G401 (cell line): ENCODE measurements at regions not wholly inside any gene's neighbourhood (a gene's known extent, or its start where the extent isn't known, plus 50 kb on each side); places are given as distances from the start of the nearest gene placed in this dataset.

Experiments used
- DNase-seq: peaks from one replicate; pipeline ENCODE4 v3.0.0-alpha.2; 2015; ENCODE audit warnings: low spot score
- in situ Hi-C: cut with HindIII; loops from 2 replicates; pipeline ENCODE4 v1.10.0; 2016; ENCODE audit warnings: low sequenced_read_pairs, mixed read lengths

DNA sequence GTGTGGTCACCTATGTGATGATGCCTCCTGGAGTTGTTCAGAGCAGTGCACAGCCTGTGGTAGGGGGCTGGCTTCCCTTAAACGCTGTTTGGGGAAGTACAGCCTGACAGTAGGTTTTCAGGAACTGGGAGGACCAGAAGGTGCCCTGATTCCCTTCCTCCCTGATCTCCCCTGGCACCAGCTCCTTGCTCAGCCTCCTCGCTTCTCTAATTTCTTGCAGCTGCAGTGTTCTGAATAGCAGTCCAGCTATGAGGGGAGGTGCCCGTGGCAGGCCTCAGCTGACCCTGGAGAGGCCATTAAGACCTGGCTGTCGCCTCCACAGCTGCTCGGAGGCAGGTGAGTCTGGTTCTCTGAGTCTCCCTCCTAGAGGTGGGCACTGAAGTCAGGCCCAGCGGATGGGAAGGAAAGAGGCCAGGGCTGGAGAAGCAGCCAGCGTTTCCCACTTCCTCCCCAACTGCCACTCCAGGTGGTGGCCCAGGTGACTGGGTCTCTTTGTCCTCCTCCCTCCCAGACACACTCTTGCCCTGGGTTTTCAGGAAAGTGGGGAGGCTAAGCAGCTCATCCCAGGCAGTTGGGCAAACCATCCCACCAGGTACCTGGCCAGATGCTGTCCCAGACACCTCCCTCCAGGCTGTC is 52.0 kb upstream of the RPL11 start:
- in situ Hi-C loops = no loop called here
- DNase-seq = no peak

DNA sequence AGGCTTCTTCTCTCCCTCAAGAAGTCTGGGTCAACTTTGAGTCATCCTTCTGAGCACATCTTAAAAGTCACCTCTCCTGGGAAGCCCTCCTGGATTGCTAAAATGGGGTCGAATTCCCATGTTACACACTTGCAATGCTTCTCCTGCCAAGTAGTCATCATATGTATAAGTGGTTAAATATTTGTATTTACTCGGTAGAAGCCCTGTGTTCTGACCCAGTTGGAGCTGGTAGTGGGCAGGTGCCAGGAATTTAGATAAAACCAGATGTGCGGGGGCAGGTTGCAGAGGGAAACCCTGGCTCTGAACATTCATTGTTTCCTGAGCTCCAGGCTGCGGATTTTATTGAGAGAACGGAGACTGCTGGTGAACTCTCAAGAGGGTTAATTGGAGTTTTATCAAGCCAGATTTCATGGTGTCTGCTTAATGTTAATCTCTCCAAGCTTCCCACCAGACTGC is 52.8 kb upstream of the RPL11 start:
- DNase-seq = no peak
- in situ Hi-C loops = no loop called here

DNA sequence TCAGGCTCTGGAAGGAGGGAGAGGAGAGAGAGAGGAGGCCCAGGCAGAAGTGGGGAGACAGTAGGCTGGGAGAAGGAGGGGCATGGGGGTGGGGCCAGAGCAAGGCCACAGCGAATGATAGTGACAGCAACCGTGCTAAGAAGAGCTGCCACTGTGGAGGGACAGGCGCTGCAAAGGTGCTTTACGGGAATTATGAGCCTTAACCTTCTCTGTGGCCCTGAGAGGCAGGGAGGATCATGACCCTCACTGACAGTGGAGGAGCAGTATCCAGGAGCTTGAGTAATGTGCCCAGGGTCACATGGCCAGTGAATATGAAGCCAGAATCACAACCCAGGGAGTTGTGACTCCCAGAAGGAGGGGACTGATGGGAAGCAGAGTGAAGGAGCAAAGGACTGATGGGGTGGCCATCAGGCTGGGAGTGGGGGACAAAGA is 53.4 kb upstream of the RPL11 start:
- DNase-seq = no peak
- in situ Hi-C loops = no loop called here

DNA sequence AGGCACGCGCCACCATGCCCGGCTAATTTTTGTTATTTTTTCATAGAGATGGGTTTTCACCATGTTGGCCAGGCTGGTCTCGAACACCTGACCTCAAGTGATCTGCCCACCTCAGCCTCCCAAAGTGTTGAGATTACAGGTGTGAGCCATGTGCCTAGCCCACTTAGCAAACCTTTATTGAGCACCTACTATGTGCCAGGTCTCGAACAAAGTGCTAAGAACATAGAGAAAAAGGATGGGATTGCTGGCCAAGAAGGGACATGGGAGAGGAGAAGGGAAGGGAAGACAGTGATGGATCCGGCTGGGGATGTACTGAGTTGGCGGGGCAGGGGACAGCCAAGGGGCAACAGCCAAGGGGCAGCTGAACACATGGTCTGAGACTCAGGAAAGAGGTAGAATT is 55.6 kb upstream of the RPL11 start:
- in situ Hi-C loops = no loop called here
- DNase-seq = no peak

DNA sequence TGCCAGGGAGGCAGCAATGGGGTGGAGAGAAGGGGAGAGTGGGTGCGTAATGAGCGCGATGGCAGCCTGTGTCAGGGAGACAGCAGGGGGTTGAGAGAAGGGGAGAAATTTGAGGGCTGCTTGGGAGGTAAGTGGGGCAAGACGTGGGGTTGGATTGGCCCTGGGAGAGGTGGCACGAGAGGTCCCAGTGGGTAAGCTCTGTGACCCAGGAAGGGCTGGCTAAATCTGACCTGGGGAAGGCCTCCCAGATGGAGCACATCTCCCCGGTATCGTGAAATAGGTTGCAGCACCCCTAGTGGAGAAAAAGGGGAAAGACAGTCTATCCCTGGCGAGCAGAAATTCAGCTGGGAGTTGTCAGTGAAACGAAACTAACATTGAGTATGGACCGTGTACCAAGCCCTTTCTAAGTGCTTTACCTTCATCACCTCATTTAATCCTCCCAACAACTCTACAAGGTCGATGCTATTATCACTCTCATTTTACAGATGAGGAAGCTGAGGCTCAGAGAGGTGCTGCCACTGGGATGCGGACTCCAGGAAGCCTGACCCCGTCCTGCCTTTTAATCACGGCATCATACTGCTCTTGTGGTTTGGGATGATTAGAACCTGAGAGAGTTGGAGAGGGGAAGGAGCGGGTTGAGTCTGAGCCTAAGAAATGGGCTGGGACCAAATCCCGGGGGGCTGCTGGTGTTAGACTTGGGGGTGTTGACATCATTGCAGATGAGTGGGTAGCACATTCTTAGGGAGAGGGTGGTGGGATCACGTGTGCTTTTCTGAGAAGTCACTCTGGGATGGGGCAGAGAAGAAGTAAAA is 56.6 kb upstream of the RPL11 start:
- DNase-seq = peak; percentile 52
- in situ Hi-C loops = no loop called here

DNA sequence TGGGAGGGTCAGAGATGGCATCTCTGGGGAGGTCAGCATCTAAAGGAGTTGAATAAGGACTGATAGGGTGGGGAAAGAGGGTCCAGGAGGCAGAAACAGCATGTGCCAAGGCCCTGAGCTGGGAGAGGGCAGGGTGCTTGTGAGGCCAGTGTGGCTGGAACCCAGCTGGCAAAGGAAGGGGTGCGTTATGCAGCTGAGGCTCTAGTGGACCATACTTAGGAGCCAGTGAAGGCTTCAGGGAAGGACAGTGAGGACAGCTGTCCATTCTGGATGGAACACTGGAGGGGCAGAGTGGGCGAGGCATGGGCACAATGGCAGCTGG is 57.1 kb upstream of the RPL11 start:
- in situ Hi-C loops = no loop called here
- DNase-seq = no peak

DNA sequence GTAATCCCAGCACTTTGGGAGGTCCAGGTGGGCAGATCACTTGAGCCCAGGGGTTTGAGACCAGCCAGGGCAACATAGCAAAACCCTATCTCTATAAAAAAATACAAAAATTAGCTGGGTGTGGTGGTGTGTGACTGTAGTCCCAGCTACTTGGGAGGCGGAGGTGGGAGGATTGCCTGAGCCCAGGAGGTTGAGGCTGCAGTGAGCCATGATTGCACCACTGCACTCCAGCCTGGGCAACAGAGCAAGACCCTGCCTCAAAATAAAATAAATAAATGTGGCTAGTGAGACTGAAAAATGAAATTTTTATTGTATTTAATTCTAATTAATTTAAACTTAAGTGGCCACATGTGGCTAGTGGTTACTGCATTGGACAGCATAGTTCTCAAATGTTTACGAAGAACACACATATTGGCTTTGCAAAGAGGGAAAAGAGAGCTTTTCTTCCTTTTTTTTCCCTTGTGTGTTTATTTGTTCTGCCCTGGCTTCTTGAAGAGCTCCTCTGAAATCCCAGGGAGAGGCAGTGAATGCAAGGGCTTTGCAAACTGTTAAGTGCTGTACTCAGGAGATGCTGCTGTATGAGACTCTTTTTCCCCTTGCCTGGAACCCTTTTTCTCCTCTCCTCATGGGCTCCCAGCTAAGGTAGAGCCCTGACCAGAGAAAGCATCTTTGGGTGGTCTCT is 59.0 kb upstream of the RPL11 start:
- in situ Hi-C loops = no loop called here
- DNase-seq = no peak

DNA sequence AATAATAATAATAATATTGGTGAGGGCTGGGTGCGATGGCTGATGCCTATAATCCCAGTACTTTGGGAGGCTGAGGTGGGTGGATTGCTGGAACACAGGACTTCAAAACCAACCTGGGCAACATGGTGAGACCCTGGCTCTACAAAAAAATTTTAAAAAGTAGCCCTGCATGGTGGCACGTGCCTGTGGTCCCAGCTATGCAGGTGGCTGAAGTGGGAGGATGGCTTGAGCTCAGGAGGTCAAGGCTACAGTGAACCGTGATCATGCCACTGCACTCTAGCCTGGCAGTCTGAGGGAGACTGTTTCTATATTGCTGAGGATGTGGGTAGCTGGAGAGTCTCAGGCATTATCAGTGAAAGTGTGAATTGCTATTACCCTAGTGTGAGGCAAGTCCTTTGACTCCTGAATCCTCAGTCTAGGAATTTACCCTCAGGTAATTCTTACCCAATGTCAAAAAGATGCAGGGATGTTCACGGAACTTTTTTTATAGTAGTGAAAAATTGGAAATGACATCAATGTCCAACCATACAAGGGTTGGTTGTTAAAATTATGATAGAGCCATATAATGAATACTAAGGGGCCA is 61.8 kb upstream of the RPL11 start:
- in situ Hi-C loops = no loop called here
- no peak for DNase-seq

DNA sequence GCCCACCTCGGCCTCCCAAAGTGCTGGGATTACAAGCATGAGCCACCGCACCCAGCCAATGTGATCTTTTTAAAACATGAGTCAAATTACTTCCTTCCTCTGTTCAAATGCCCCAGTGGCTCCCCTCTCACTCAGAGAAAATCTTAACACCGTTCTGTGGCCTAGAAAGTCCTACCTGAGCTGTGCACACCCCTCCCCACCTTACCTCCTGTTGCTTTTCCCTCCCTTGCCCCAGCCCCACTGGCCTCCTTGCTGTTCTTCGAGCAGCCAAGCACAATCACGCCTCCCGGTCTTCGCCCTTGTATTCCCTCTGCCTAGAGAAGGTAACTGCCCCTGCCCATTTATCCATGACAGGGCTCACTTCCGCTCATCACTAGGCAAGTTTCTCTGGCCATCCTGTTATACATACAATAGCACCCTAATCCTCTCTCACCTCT is 62.6 kb upstream of the RPL11 start:
- DNase-seq = no peak
- in situ Hi-C loops = no loop called here

DNA sequence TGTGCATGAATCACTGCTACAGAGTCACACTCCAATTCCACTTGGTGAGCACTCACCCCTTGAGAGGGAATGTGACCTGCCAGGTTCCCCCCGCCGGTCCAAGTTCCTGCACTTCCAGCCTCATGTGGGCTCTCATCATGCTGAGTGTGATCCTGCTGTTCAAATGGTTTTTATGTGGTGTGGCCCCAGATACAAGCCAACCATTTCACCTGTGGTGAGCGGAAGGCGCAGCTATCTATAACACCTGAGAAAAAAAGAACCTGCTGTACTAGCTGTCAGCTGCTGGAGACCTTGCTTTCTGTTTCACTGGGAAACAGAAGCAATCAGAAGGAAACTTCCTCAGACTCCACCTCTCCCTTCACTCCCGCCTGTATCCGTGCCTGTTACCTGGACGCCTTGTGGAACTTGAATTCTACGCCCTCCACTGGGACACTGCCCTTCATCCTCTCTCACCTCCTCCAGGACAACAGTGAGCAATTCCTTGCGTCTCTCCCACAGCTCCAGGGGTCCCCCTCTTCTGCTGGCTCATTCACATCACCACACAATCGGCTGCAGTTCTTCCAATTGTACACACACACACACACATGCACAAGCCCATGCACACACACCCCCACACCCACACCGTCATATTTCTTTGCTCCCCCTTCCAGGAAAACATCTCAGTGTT is 64.4 kb upstream of the RPL11 start:
- in situ Hi-C loops = no loop called here
- no peak for DNase-seq

DNA sequence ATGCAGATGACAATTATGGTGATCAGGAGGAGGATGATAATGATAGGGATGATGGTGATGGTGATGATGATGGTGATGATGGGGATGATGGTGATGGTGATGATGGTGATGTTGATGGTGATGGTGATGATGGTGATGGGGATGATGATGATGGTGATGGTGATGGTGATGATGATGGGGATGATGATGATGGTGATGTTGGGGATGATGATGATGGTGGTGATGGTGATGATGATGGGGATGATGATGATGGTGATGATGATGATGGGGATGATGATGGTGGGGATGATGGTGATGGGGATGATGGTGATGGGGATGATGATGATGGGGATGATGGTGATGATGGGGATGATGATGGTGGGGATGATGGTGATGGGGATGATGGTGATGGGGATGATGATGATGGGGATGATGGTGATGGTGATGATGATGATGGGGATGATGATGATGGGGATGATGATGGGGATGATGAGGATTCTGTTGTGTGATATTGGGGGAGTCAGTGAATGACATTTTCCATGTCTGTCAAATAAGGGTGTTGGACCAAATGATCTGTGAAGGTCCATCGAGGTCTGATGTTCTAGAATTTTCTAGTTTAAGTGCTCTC is 65.6 kb upstream of the RPL11 start:
- no peak for DNase-seq
- in situ Hi-C loops = no loop called here

DNA sequence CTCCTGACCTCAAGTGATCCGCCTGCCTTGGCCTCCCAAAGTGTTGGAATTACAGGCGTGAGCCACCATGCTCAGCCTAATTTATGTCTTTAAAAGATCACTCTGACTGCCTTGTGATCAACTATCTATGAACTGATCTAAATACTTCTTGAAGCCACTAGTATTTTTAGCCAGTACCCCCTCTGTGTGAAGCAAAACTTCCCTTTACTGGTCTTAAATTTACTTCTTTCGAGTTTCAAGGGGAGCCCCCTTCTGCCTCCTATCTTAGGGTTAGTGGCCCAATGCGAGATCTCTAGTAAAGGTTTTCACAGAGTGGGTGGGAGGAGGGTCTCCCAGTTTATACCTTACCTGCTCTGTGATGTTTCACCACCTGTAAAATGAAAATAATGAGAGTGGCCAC is 66.1 kb upstream of the RPL11 start:
- DNase-seq = no peak
- in situ Hi-C loops = no loop called here

DNA sequence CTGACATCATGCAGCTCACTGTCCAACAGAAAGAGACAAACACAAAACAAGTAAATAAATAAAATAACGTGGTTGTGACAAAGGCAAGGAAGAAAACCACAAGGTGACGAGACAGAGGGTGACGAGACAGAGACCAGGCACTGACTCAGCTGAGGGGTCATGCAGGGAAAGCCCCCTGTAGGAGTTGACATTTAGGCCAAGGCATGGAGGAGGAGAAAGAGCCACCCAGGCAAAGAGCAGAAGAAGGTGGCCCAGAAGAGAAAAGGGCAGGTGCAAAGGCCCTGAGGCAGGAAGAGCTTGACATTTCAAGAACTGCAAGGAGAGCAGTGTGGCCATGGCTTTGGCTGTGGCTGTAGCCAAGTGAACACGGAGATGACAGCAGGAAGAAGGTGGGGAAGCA is 65.1 kb upstream of the ID3 start:
- in situ Hi-C loops = no loop called here
- no peak for DNase-seq

DNA sequence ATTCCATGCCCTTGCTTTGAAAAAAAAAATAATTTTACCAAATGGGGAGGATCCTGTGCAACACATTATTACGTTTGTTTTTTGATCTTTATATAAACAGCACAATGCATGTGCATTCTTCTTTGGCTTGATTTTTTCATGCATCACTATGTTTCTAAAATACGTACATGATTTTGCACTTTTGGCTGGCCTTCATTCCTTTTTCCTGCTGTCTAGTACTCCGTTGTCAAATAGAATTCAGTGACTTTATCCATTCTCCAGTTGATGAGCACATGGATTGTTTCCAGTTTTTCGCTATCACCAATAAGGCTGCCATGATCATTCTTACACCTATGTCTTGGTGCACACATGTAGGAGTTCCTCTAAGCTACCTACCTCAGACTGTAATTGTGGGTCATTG is 63.0 kb upstream of the ID3 start:
- in situ Hi-C loops = no loop called here
- DNase-seq = no peak

DNA sequence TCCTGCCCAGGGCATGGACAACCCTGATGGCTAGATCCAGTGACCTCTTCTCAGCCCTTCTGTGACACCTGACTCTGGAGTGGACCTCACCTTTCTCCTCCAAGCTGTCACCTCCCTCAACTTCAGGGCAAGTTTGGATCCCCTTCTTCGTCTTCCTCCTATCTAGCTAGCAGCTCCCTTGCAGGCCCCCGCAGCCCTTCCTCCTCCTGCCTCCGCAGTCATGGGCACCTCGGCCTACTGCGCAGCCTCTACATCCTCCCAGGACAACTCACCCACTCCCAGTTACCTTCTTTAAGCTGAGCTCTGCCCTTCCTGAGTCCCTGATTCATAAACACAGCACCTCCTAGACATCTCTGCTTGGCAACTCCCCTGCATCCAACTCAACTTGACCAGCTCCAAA is 61.3 kb upstream of the ID3 start:
- in situ Hi-C loops = no loop called here
- DNase-seq = no peak

DNA sequence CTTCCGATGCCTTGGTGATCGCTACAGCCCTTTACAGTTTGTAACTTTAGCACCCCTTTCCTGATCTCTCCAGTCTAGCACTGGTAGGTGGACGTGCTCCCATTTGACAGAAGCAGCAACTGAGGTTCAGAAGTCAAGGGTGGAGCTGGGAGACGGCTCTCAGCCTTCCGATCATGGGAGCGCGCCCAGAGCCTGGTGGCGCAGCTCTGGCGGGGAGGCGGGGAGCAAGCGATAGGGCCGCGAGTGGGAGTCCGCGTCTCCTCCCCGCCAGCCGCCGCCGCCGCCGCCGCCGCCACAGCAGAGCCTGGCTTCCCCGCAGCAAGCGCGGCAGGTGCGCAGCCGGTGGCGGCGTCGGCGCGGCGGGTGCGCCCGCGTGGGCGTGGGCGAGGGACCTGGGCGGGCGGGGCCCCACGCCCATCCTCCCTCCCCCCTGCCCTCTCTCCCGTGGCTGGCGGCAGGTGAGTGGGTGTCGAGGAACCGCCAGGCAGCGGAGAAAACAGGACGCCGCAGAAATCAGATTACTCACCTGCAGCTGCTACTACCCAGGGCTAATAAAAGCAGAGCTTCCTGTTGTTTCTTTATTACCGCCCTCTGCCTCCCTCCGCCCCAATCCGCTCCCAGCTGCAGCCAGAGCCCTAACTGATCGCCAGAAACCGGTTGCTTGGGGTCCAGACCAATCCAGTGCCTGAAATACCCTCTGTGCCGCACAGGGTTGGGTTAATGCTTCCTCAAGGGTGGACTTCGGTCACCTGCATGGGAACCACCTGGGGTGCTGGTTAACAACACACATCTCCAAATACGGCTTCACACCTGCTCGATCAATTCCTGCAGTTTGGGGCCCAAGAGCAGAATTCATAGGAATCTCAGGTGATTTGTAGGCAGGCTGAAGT is 60.2 kb upstream of the ID3 start:
- DNase-seq = no peak
- in situ Hi-C loops = no loop called here

DNA sequence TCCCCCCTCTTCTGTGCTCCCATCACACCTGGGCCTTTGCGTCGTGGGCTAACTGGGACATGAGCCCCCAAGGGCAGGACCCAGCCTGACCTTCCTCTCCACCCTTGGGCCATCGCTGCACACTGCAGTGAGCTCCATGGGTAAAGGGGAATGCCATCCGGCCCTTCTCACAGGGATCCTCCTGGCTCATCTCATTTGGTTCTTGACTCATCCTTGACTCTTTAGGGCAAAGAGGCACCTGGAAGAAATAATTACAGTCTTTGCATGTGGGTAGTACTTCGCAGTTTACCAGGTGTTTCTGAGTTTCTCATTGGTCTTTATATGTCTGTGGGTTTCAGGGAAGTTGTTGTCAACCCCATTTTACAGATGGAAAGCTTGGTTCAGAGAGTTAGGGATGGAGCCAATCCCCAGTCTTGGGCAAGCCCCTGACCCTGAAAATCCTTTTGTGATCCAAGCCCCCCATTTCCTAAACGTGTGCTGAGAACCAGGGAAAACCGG is 59.3 kb upstream of the ID3 start:
- no peak for DNase-seq
- in situ Hi-C loops = no loop called here

DNA sequence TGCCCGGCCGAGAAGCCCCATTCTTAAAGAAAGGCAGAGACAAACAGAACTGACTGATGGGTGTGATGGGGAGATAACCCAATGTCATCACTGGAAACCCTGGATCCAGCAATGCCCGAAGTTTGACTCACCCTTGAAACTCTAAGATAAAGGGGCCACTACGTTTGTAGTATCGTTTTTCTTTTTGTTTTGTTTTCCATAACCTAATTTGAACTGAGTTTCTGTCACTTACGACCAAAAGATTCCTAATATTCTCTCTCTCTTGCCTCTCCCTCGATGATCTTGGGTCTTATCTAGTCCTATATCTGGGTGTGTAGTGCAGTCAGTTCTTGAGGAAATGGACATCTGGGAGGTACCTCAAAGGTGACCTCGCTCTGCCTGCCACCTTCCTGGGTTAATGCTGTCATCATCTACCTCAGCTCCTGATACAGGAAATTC is 57.8 kb upstream of the ID3 start:
- in situ Hi-C loops = no loop called here

More for the DNA sequence above, 57.8 kb upstream of the ID3 start:
- DNase-seq = no peak
